ENCODE measurements at regions not wholly inside any gene's neighbourhood (a gene's known extent, or its start where the extent isn't known, plus 50 kb on each side); places are given as distances from the start of the nearest gene placed in this dataset.

DNA sequence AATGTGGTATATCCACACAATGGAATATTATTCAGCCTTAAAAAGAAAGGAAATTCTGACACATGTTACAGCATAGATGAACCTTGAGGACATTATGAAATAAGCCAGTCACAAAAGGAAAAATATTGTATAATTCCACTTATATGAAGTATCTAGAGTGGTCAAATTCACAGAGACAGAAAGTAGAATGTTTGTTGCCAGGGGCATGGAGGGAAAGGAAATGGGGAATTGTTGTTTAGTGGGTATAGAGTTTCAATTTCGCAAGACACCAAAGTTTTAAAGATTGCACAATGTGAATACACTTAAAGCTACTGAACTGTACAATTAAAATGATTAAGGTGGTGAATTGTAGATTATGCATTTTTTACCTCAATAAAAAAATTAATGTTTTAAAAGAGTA is 92.9 kb downstream of the TXNL1 start:
- no peak for TF ChIP-seq GATA2 (IDR thresholded peaks at IDR 0.05; ENCODE audit: low read depth, low read length)

GRCh38 chr18:56542476-56542875 is 95.9 kb downstream of the TXNL1 start:
- TF ChIP-seq GATA3 (IDR thresholded peaks at IDR 0.05; ENCODE audit: low read depth, low read length) (no peak), GATA2 (IDR thresholded peaks at IDR 0.05; ENCODE audit: low read depth, low read length) (no peak)

GRCh38 chr18:56541793-56542192 is 96.6 kb downstream of the TXNL1 start:
- no peak for TF ChIP-seq GATA3 (IDR thresholded peaks at IDR 0.05; ENCODE audit: low read depth, low read length)
- TF ChIP-seq GATA2 (IDR thresholded peaks at IDR 0.05; ENCODE audit: low read depth, low read length) = no peak

GRCh38 chr18:56541340-56541739 is 97.1 kb downstream of the TXNL1 start:
- TF ChIP-seq GATA3 (IDR thresholded peaks at IDR 0.05; ENCODE audit: low read depth, low read length) = no peak
- TF ChIP-seq GATA2 (IDR thresholded peaks at IDR 0.05; ENCODE audit: low read depth, low read length) = no peak

- TF ChIP-seq GATA3 (IDR thresholded peaks at IDR 0.05; ENCODE audit: low read depth, low read length) (no peak), GATA2 (IDR thresholded peaks at IDR 0.05; ENCODE audit: low read depth, low read length) (no peak)
Measured at GRCh38 chr18:56538746-56539145, 99.6 kb downstream of the TXNL1 start.

- TF ChIP-seq GATA2 (IDR thresholded peaks at IDR 0.05; ENCODE audit: low read depth, low read length) = no peak
- no peak for TF ChIP-seq GATA3 (IDR thresholded peaks at IDR 0.05; ENCODE audit: low read depth, low read length)
Measured at GRCh38 chr18:56532176-56532840, 106.1 kb downstream of the TXNL1 start.

DNA sequence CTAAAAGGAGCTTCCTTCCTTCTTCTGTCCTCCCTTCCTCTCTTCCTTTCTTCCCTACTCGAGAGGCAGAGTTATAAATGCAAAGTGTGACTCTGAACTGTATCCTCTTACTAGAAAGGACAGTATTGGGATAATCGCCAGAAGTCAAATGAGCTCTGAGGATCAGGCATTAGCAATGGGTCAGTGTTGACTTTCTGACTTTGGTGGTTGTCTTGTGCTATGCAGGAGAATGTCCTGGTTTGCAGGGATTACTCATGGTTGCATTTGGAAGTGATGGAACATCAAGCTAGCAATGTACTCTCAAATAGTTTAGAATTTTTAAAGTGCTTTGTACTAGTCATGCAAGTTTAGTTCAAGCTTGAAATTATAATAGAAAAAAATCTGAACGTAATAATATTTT is 115.6 kb downstream of the TXNL1 start:
- TF ChIP-seq GATA2 (IDR thresholded peaks at IDR 0.05; ENCODE audit: low read depth, low read length) = no peak
- no peak for TF ChIP-seq GATA3 (IDR thresholded peaks at IDR 0.05; ENCODE audit: low read depth, low read length)

DNA sequence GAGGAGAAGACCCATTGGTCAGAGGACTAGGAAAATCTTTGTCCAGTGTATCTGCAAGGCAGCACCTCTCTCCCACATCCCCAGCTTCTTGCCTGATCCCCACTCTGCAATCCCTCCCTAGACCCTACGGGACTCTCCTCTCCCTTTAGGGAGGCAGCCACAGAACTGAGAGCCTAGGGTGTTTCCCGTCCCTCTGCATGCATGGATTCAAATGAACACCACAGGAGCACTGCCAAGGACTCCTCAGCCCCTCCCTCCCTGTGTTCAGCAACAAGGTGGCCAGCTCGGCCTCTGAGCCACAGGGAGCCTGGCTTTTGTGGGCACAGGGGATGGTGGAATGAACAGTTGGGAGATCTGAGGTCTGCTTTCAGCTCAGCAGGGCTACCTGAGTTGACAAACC is 117.1 kb downstream of the TXNL1 start:
- TF ChIP-seq GATA2 (IDR thresholded peaks at IDR 0.05; ENCODE audit: low read depth, low read length) (no peak), GATA3 (IDR thresholded peaks at IDR 0.05; ENCODE audit: low read depth, low read length) (no peak)

GRCh38 chr18:56517761-56518160 is 120.6 kb downstream of the TXNL1 start:
- no peak for TF ChIP-seq GATA2 (IDR thresholded peaks at IDR 0.05; ENCODE audit: low read depth, low read length)
- TF ChIP-seq GATA3 (IDR thresholded peaks at IDR 0.05; ENCODE audit: low read depth, low read length) = no peak

- no peak for TF ChIP-seq GATA3 (IDR thresholded peaks at IDR 0.05; ENCODE audit: low read depth, low read length)
- TF ChIP-seq GATA2 (IDR thresholded peaks at IDR 0.05; ENCODE audit: low read depth, low read length) = no peak
Measured at GRCh38 chr18:56517196-56517595, 121.2 kb downstream of the TXNL1 start.

DNA sequence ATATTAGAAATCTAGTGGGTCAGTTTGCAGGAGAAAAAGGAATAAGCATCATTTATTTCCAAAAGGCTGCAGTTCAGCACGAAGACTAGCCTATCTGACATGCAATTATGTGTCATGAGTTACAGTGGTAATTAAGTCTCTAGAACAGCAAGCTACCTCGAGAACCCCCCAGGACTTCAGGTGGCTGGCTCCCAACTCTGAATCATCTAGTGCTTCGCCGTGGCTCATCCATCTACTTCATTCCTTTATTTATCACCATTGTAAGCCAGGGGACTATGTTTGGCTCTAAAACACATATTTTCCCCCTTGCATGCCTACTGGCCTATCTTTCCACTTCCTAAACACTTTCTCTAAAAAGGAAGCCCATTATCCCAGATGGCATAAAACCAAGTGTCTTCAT is 121.6 kb downstream of the TXNL1 start:
- no peak for TF ChIP-seq GATA2 (IDR thresholded peaks at IDR 0.05; ENCODE audit: low read depth, low read length)
- TF ChIP-seq GATA3 (IDR thresholded peaks at IDR 0.05; ENCODE audit: low read depth, low read length) = no peak

DNA sequence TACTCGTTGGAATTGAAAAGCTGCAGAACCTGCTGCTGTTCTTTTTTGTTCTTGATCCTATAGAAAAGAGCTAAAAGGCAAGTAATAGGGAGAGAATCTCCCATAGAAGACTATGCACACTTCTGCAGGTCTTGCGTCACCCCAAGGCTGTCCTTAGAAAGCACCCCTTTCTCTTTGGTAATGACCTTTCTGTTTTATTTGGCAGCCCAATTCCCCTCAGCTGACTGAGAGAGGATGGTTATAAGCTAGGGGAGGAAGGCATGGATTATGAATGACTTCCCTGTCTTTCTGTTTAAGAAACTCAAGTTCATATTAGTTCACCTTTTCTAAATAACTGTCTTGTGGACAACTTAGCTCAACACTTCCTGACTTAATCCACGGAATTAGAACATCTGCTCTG is 122.9 kb downstream of the TXNL1 start:
- TF ChIP-seq GATA3 (IDR thresholded peaks at IDR 0.05; ENCODE audit: low read depth, low read length) (no peak), GATA2 (IDR thresholded peaks at IDR 0.05; ENCODE audit: low read depth, low read length) (no peak)

GRCh38 chr18:56511996-56512395 is 126.4 kb downstream of the TXNL1 start:
- TF ChIP-seq GATA3 (IDR thresholded peaks at IDR 0.05; ENCODE audit: low read depth, low read length) (no peak), GATA2 (IDR thresholded peaks at IDR 0.05; ENCODE audit: low read depth, low read length) (no peak)

DNA sequence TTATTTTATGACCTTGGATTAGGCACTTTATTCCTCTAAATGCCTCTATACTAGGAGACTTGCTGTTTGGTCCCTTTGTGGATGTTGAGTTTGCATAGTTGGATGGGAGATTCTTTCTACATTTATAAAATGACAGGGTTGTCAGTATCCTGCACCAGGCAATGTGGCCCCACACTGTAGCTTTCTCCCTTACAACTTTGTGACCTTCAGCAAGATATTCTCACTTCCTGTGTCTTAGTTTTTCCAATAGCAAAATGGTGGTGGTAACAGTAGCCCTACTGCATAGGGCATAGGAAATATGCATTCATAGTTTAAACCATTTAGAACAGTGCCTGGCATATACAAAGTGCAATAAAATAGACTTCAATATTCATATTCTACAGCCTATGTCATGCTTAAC is 128.3 kb downstream of the TXNL1 start:
- TF ChIP-seq GATA3 (IDR thresholded peaks at IDR 0.05; ENCODE audit: low read depth, low read length) (no peak), GATA2 (IDR thresholded peaks at IDR 0.05; ENCODE audit: low read depth, low read length) (no peak)

GRCh38 chr18:56509656-56510055 is 128.7 kb downstream of the TXNL1 start:
- no peak for TF ChIP-seq GATA3 (IDR thresholded peaks at IDR 0.05; ENCODE audit: low read depth, low read length)
- TF ChIP-seq GATA2 (IDR thresholded peaks at IDR 0.05; ENCODE audit: low read depth, low read length) = no peak

Measured in SH-SY5Y (cell line).